Neuronal stem cell (in vitro differentiated cells): ENCODE measurements at regions not wholly inside any gene's neighbourhood (a gene's known extent, or its start where the extent isn't known, plus 50 kb on each side); places are given as distances from the start of the nearest gene placed in this dataset.

ENCODE experiments used
- DNase-seq: peaks from one replicate; pipeline ENCODE4 v3.0.0-alpha.2; 2013; ENCODE audit warnings: low spot score
- H2AFZ ChIP-seq: one replicate; pipeline ENCODE4 v1.6.1; 2013; ENCODE audit warnings: mild to moderate bottlenecking, low read length, inconsistent platforms
- H2AK5ac ChIP-seq: 2 replicates; pipeline ENCODE4 v1.6.1; 2013; ENCODE audit warnings: low read depth, mild to moderate bottlenecking, inconsistent platforms, low read length, moderate library complexity, mixed read lengths
- H2BK120ac ChIP-seq: 2 replicates; pipeline ENCODE4 v1.6.1; 2013; ENCODE audit warnings: low read depth, mild to moderate bottlenecking, inconsistent platforms, low read length, moderate library complexity, mixed read lengths
- H2BK12ac ChIP-seq: one replicate; pipeline ENCODE4 v1.6.1; 2013; ENCODE audit warnings: low read length, inconsistent platforms
- H2BK15ac ChIP-seq: 2 replicates; pipeline ENCODE4 v1.6.1; 2013; ENCODE audit warnings: mild to moderate bottlenecking, low read length, inconsistent platforms, mixed read lengths
- H2BK5ac ChIP-seq: one replicate; pipeline ENCODE4 v1.6.1; 2013; ENCODE audit warnings: inconsistent platforms, mild to moderate bottlenecking, low read length, moderate library complexity
- H3K14ac ChIP-seq: one replicate; pipeline ENCODE4 v1.6.1; 2013; ENCODE audit warnings: low read length, inconsistent platforms
- H3K18ac ChIP-seq: 2 replicates; pipeline ENCODE4 v1.6.1; 2013; ENCODE audit warnings: low read length, inconsistent platforms
- H3K23ac ChIP-seq: 2 replicates; pipeline ENCODE4 v1.6.1; 2013; ENCODE audit warnings: low read depth, mild to moderate bottlenecking, mixed read lengths, low read length, inconsistent platforms; ENCODE audit not compliant: poor library complexity
- H3K27ac ChIP-seq: replicated peaks from 3 replicates; pipeline ENCODE4 v1.5.1; 2013; ENCODE audit warnings: low read length, inconsistent platforms
- H3K27me3 ChIP-seq, 3 experiments: 2 replicates each; pipeline ENCODE4 v1.6.1; 2013; ENCODE audit warnings: low read length in 3 of 3, mild to moderate bottlenecking in 2 of 3, inconsistent platforms in 1 of 3, low read depth in 1 of 3, mixed read lengths in 1 of 3, moderate library complexity in 1 of 3; ENCODE audit not compliant: control insufficient read depth in 3 of 3, insufficient read depth in 3 of 3
- H3K36me3 ChIP-seq, 2 donors: replicated peaks in 1 of 2; 2 replicates each; pipeline ENCODE4 v1.6.1; 2013; ENCODE audit warnings: low read length in 2 of 2; ENCODE audit not compliant: control insufficient read depth in 2 of 2, insufficient read depth in 2 of 2
- H3K4ac ChIP-seq: 2 replicates; pipeline ENCODE4 v1.6.1; 2013; ENCODE audit warnings: inconsistent platforms, mild to moderate bottlenecking, low read length, moderate library complexity
- H3K4me1 ChIP-seq, 2 donors: 1 replicate in 1 of 2; 2 replicates in 1 of 2; pipeline ENCODE4 v1.6.1; 2013; ENCODE audit warnings: low read length in 2 of 2, low read depth in 1 of 2; ENCODE audit not compliant: control insufficient read depth in 2 of 2, insufficient read depth in 1 of 2
- H3K4me2 ChIP-seq: one replicate; pipeline ENCODE4 v1.6.1; 2013; ENCODE audit warnings: mild to moderate bottlenecking, low read length, inconsistent platforms; ENCODE audit not compliant: insufficient read depth, poor library complexity, severe bottlenecking
- H3K4me3 ChIP-seq, 2 donors: 2 replicates each; pipeline ENCODE4 v1.5.1; 2013; ENCODE audit warnings: low read length in 2 of 2, mild to moderate bottlenecking in 2 of 2, inconsistent platforms in 1 of 2, moderate library complexity in 1 of 2
- H3K79me1 ChIP-seq: one replicate; pipeline ENCODE4 v1.6.1; 2013; ENCODE audit warnings: low read depth, mild to moderate bottlenecking, inconsistent platforms, low read length, moderate library complexity
- H3K9ac ChIP-seq: one replicate; pipeline ENCODE4 v1.6.1; 2013; ENCODE audit warnings: mild to moderate bottlenecking, low read depth, low read length, inconsistent platforms; ENCODE audit not compliant: poor library complexity
- H3K9me3 ChIP-seq, 2 donors: replicated peaks in 1 of 2; 2 replicates each; pipeline versions ENCODE3 to v1.6.1; 2013; ENCODE audit warnings: low read length in 2 of 2, mild to moderate bottlenecking in 2 of 2, inconsistent platforms in 1 of 2, low read depth in 1 of 2, mixed read lengths in 1 of 2, moderate library complexity in 1 of 2; ENCODE audit not compliant: control insufficient read depth in 2 of 2, insufficient read depth in 1 of 2
- H4K8ac ChIP-seq: one replicate; pipeline ENCODE4 v1.6.1; 2013; ENCODE audit warnings: low read depth, mild to moderate bottlenecking, inconsistent platforms, low read length, moderate library complexity
- H4K91ac ChIP-seq: one replicate; pipeline ENCODE4 v1.6.1; 2013; ENCODE audit warnings: low read length, low read depth, mild to moderate bottlenecking, inconsistent platforms; ENCODE audit not compliant: poor library complexity
- WGBS, 2 donors: extraction: QIAGEN DNeasy Blood & Tissue Kit; methylation state at CpG; one replicate each; pipeline ENCODE4 v1.1.7; 2013; ENCODE audit warnings: missing lambda C conversion rate in 2 of 2, mixed read lengths in 1 of 2; ENCODE audit not compliant: insufficient read length in 2 of 2, insufficient replicate concordance in 1 of 2; ENCODE audit errors: extremely low coverage in 2 of 2; 5-methylcytosine and 5-hydroxymethylcytosine counted together

GRCh38 chr2:147623328-147623727, 221.5 kb upstream of the ACVR2A start:
- no peaks in the 10 kb centered on the region for H3K27me3 ChIP-seq
- H4K91ac ChIP-seq = no peak overlapping the region
- no CpG with 5 or more reads among the region's 1 CpG for WGBS, 2 donors
- no peaks in the 10 kb centered on the region for H3K4me1 ChIP-seq
- H2BK15ac ChIP-seq = no peak overlapping the region
- no peak overlapping the region for H3K9ac ChIP-seq
- no peak overlapping the region for H2BK5ac ChIP-seq
- DNase-seq = no peak
- H2BK12ac ChIP-seq = no peak overlapping the region
- no peak overlapping the region for H3K4ac ChIP-seq
- H3K36me3 ChIP-seq = no peaks in the 10 kb centered on the region
- no peak overlapping the region for H2AFZ ChIP-seq
- no peaks in the 10 kb centered on the region for H3K79me1 ChIP-seq
- no peak overlapping the region for H3K23ac ChIP-seq
- H3K9me3 ChIP-seq = no peaks in the 10 kb centered on the region
- no peak overlapping the region for H2BK120ac ChIP-seq
- no peak overlapping the region for H3K27ac ChIP-seq
- H3K18ac ChIP-seq = no peak overlapping the region
- H2AK5ac ChIP-seq = no peak overlapping the region
- H3K14ac ChIP-seq = no peak overlapping the region
- no peak overlapping the region for H3K4me2 ChIP-seq
- H4K8ac ChIP-seq = no peak overlapping the region
- H3K4me3 ChIP-seq = no peak overlapping the region

GRCh38 chr2:147621656-147622197, 223.1 kb upstream of the ACVR2A start:
- H3K23ac ChIP-seq = no peak overlapping the region
- H3K4me3 ChIP-seq = no peak overlapping the region
- no peak overlapping the region for H4K91ac ChIP-seq
- H3K27me3 ChIP-seq = no peaks in the 10 kb centered on the region
- no peak overlapping the region for H3K27ac ChIP-seq
- H3K4me2 ChIP-seq = no peak overlapping the region
- no peak overlapping the region for H3K18ac ChIP-seq
- no peak overlapping the region for H3K14ac ChIP-seq
- H3K9me3 ChIP-seq = no peaks in the 10 kb centered on the region
- H2BK5ac ChIP-seq = no peak overlapping the region
- no peak overlapping the region for H2AFZ ChIP-seq
- no peak overlapping the region for H3K4ac ChIP-seq
- WGBS, 2 donors = no CpG with 5 or more reads among the region's 3 CpGs
- H3K36me3 ChIP-seq = no peaks in the 10 kb centered on the region
- H3K4me1 ChIP-seq = no peaks in the 10 kb centered on the region
- H2AK5ac ChIP-seq = no peak overlapping the region
- no peak overlapping the region for H3K9ac ChIP-seq
- DNase-seq = no peak
- no peak overlapping the region for H4K8ac ChIP-seq
- no peak overlapping the region for H2BK15ac ChIP-seq
- H2BK120ac ChIP-seq = no peak overlapping the region
- no peaks in the 10 kb centered on the region for H3K79me1 ChIP-seq
- H2BK12ac ChIP-seq = no peak overlapping the region

- H4K91ac ChIP-seq = no peak overlapping the region
- no peak overlapping the region for H2BK5ac ChIP-seq
- H2AFZ ChIP-seq = no peak overlapping the region
- no peak for DNase-seq
- no peak overlapping the region for H3K4ac ChIP-seq
- H3K4me2 ChIP-seq = no peak overlapping the region
- H2BK120ac ChIP-seq = no peak overlapping the region
- no peak overlapping the region for H2AK5ac ChIP-seq
- WGBS, 2 donors = no CpG with 5 or more reads among the region's 4 CpGs
- H4K8ac ChIP-seq = no peak overlapping the region
- no peak overlapping the region for H3K23ac ChIP-seq
- H3K9ac ChIP-seq = no peak overlapping the region
- no peak overlapping the region for H2BK15ac ChIP-seq
- H3K36me3 ChIP-seq = no peaks in the 10 kb centered on the region
- no peak overlapping the region for H3K18ac ChIP-seq
- peaks cover 0 to 6% of the 10 kb centered on the region in 2 donors for H3K4me1 ChIP-seq
- no peaks in the 10 kb centered on the region for H3K9me3 ChIP-seq
- H3K27me3 ChIP-seq = no peaks in the 10 kb centered on the region
- H3K79me1 ChIP-seq = no peaks in the 10 kb centered on the region
- H3K4me3 ChIP-seq = no peak overlapping the region
- no peak overlapping the region for H3K14ac ChIP-seq
- no peak overlapping the region for H3K27ac ChIP-seq
- no peak overlapping the region for H2BK12ac ChIP-seq
These were observed 225.0 kb upstream of the ACVR2A start for GRCh38 chr2:147619808-147620207.

GRCh38 chr2:147615726-147616125, 229.1 kb upstream of the ACVR2A start:
- Histone ChIP-seq H4K91ac (no peak overlapping the region), H3K79me1 (no peaks in the 10 kb centered on the region), H2AFZ (no peak overlapping the region), H2AK5ac (no peak overlapping the region), H4K8ac (no peak overlapping the region), H3K14ac (no peak overlapping the region), H3K27ac (no peak overlapping the region), H3K27me3 (no peaks in the 10 kb centered on the region), H3K9ac (no peak overlapping the region), H2BK15ac (no peak overlapping the region), H3K4me3 (no peak overlapping the region), H3K4ac (no peak overlapping the region), H2BK120ac (no peak overlapping the region), H3K23ac (no peak overlapping the region), H3K18ac (no peak overlapping the region), H3K36me3 (no peaks in the 10 kb centered on the region), H3K4me2 (no peak overlapping the region), H3K9me3 (no peaks in the 10 kb centered on the region), H2BK5ac (no peak overlapping the region), H3K4me1 (peaks cover 0 to 9% of the 10 kb centered on the region in 2 donors), H2BK12ac (no peak overlapping the region)
- no peak for DNase-seq
- no CpG with 5 or more reads among the region's 2 CpGs for WGBS, 2 donors
